ENCODE measurements at regions not wholly inside any gene's neighbourhood (a gene's known extent, or its start where the extent isn't known, plus 50 kb on each side); places are given as distances from the start of the nearest gene placed in this dataset.

DNA sequence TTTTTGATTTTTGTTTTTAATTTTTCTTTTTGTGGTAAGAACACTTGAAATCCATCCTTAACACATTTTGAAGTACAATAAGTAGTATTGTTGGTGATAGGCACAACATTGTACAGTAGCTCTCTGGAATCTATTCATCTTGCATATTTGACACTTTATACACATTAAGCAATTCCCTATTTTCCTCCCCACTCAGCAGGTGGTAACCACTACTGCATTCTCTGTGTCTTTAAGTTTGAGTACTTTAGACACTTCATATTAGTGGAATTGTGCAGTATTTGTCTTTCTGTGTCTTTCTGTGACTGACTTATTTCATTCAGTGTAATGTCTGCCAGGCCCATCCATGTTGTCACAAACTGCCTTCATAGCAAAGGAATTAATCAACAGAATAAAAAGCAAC, 471.7 kb upstream of the CDH20 start:
- Histone ChIP-seq H3K36me3 (replicated peaks; ENCODE audit: insufficient read depth, low read length) (no peaks in the 10 kb centered on the region), H3K9me2 (replicated peaks; ENCODE audit: insufficient read depth, low read length) (no peaks in the 10 kb centered on the region), H4K20me1 (ENCODE audit: insufficient read depth, low read length) (no peaks in the 10 kb centered on the region), H3K27ac (ENCODE audit: low read length) (no peak overlapping the region), H3K4me3 (ENCODE audit: low read length) (no peak overlapping the region), H2AFZ (ENCODE audit: low read length) (no peak overlapping the region), H3K4me1 (ENCODE audit: low read length) (no peaks in the 10 kb centered on the region), H3K4me2 (ENCODE audit: low read depth, low read length) (no peak overlapping the region), H3K9me3 (replicated peaks; ENCODE audit: insufficient read depth, low read length) (no peaks in the 10 kb centered on the region), H3K9ac (ENCODE audit: low read length) (no peak overlapping the region), H3K27me3 (replicated peaks; ENCODE audit: insufficient read depth, low read length) (no peaks in the 10 kb centered on the region), H3K79me2 (ENCODE audit: low read length) (no peaks in the 10 kb centered on the region), H3F3A (ENCODE audit: insufficient read depth, low read length) (no peaks in the 10 kb centered on the region)
- no peak for DNase-seq
- no peak for TF ChIP-seq CTCF (IDR thresholded peaks at IDR 0.05; ENCODE audit: low read length)
- no peak for TF ChIP-seq EZH2 (optimal IDR thresholded peaks at IDR 0.05; ENCODE audit: low read depth, low read length)
- TF ChIP-seq EZH2phosphoT487 (IDR thresholded peaks at IDR 0.05; ENCODE audit: low read length): no peak

- H3K27ac ChIP-seq (ENCODE audit: low read length): no peak overlapping the region
- no peaks in the 10 kb centered on the region for H3K27me3 ChIP-seq (replicated peaks; ENCODE audit: insufficient read depth, low read length)
- no peaks in the 10 kb centered on the region for H3K9me3 ChIP-seq (replicated peaks; ENCODE audit: insufficient read depth, low read length)
- H3F3A ChIP-seq (ENCODE audit: insufficient read depth, low read length): no peaks in the 10 kb centered on the region
- H3K9ac ChIP-seq (ENCODE audit: low read length): no peak overlapping the region
- no peaks in the 10 kb centered on the region for H4K20me1 ChIP-seq (ENCODE audit: insufficient read depth, low read length)
- no peak overlapping the region for H3K4me3 ChIP-seq (ENCODE audit: low read length)
- H3K4me1 ChIP-seq (ENCODE audit: low read length): no peaks in the 10 kb centered on the region
- no peak overlapping the region for H3K4me2 ChIP-seq (ENCODE audit: low read depth, low read length)
- H3K36me3 ChIP-seq (replicated peaks; ENCODE audit: insufficient read depth, low read length): no peaks in the 10 kb centered on the region
- no peak for DNase-seq
- H2AFZ ChIP-seq (ENCODE audit: low read length): no peak overlapping the region
- TF ChIP-seq EZH2phosphoT487 (IDR thresholded peaks at IDR 0.05; ENCODE audit: low read length): no peak
- TF ChIP-seq EZH2 (optimal IDR thresholded peaks at IDR 0.05; ENCODE audit: low read depth, low read length): no peak
- no peaks in the 10 kb centered on the region for H3K79me2 ChIP-seq (ENCODE audit: low read length)
- H3K9me2 ChIP-seq (replicated peaks; ENCODE audit: insufficient read depth, low read length): no peaks in the 10 kb centered on the region
Observed at GRCh38 chr18:60862988-60863387, 470.2 kb upstream of the CDH20 start.

DNA sequence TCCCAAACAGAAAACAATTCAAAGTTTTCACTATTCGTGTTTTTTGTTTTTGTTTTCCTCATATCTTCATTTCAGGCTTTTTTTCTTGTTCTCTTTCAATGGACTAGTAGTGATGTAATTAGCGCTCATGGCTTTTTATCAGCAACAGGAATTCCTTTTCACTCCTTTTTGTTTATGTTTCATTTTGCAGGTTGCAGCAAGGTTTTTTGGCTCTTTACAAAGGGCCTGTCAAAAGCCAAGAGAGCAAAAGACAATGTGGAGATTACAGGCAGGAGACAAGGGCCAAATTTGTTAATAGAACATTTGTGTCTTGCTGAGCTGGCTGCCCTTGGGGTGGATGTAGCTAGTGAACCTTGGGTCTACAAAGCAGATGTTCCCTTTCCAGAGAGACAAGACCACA, 467.4 kb upstream of the CDH20 start:
- no peaks in the 10 kb centered on the region for H3K9me2 ChIP-seq (replicated peaks; ENCODE audit: insufficient read depth, low read length)
- no peak overlapping the region for H3K27ac ChIP-seq (ENCODE audit: low read length)
- no peaks in the 10 kb centered on the region for H3K4me1 ChIP-seq (ENCODE audit: low read length)
- no peaks in the 10 kb centered on the region for H3K9me3 ChIP-seq (replicated peaks; ENCODE audit: insufficient read depth, low read length)
- no peak overlapping the region for H2AFZ ChIP-seq (ENCODE audit: low read length)
- no peaks in the 10 kb centered on the region for H3K79me2 ChIP-seq (ENCODE audit: low read length)
- no peak for DNase-seq
- no peak overlapping the region for H3K4me2 ChIP-seq (ENCODE audit: low read depth, low read length)
- H3K9ac ChIP-seq (ENCODE audit: low read length): no peak overlapping the region
- no peak overlapping the region for H3K4me3 ChIP-seq (ENCODE audit: low read length)
- TF ChIP-seq CTCF (IDR thresholded peaks at IDR 0.05; ENCODE audit: low read length): no peak
- TF ChIP-seq EZH2 (optimal IDR thresholded peaks at IDR 0.05; ENCODE audit: low read depth, low read length): no peak
- no peak for TF ChIP-seq EZH2phosphoT487 (IDR thresholded peaks at IDR 0.05; ENCODE audit: low read length)
- H4K20me1 ChIP-seq (ENCODE audit: insufficient read depth, low read length): no peaks in the 10 kb centered on the region
- H3K27me3 ChIP-seq (replicated peaks; ENCODE audit: insufficient read depth, low read length): no peaks in the 10 kb centered on the region
- no peaks in the 10 kb centered on the region for H3F3A ChIP-seq (ENCODE audit: insufficient read depth, low read length)
- no peaks in the 10 kb centered on the region for H3K36me3 ChIP-seq (replicated peaks; ENCODE audit: insufficient read depth, low read length)

- TF ChIP-seq EZH2 (optimal IDR thresholded peaks at IDR 0.05; ENCODE audit: low read depth, low read length): no peak
- TF ChIP-seq EZH2phosphoT487 (IDR thresholded peaks at IDR 0.05; ENCODE audit: low read length): no peak
- no peak for TF ChIP-seq CTCF (IDR thresholded peaks at IDR 0.05; ENCODE audit: low read length)
- Histone ChIP-seq H3F3A (ENCODE audit: insufficient read depth, low read length) (no peaks in the 10 kb centered on the region), H3K79me2 (ENCODE audit: low read length) (no peaks in the 10 kb centered on the region), H3K36me3 (replicated peaks; ENCODE audit: insufficient read depth, low read length) (no peaks in the 10 kb centered on the region), H3K4me1 (ENCODE audit: low read length) (no peaks in the 10 kb centered on the region), H3K9ac (ENCODE audit: low read length) (no peak overlapping the region), H3K9me2 (replicated peaks; ENCODE audit: insufficient read depth, low read length) (no peaks in the 10 kb centered on the region), H3K4me3 (ENCODE audit: low read length) (no peak overlapping the region), H3K4me2 (ENCODE audit: low read depth, low read length) (no peak overlapping the region), H3K27me3 (replicated peaks; ENCODE audit: insufficient read depth, low read length) (no peaks in the 10 kb centered on the region), H4K20me1 (ENCODE audit: insufficient read depth, low read length) (no peaks in the 10 kb centered on the region), H2AFZ (ENCODE audit: low read length) (no peak overlapping the region), H3K9me3 (replicated peaks; ENCODE audit: insufficient read depth, low read length) (no peaks in the 10 kb centered on the region), H3K27ac (ENCODE audit: low read length) (no peak overlapping the region)
- no peak for DNase-seq
Observed at GRCh38 chr18:60870261-60871153, 462.7 kb upstream of the CDH20 start.
